GM19395 (cell line): ENCODE measurements at regions not wholly inside any gene's neighbourhood (a gene's known extent, or its start where the extent isn't known, plus 50 kb on each side); places are given as distances from the start of the nearest gene placed in this dataset.
A peak's percentile ranks its signal among the peaks of the same experiment; 100 is the strongest.

Experiments used
- ATAC-seq: cut with Tn5 transposase; IDR thresholded peaks from one replicate; pipeline ENCODE4 v1.9.1; 2021; ENCODE audit warnings: mild to moderate bottlenecking, moderate library complexity; ENCODE audit not compliant: unreplicated experiment

DNA sequence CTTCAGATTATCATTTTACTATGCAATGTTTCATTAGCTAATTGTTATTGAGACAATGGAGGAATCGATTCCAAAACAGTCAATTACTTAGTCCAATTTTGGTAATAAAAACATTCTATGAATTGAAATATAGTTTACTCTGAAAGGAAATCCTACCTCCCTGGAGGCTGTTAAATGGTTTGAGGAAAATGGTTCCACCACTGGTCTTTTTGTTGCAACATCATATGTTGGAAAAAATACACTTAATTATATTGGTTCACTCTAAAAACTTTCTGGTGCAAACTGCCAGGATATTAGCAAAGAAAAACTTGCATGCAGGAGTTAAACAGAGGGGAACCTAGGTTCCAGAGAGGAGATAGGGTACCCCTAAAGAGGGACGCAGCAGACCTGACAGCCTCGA lies 267.3 kb upstream of the LYZL1 start:
- ATAC-seq = no peak

DNA sequence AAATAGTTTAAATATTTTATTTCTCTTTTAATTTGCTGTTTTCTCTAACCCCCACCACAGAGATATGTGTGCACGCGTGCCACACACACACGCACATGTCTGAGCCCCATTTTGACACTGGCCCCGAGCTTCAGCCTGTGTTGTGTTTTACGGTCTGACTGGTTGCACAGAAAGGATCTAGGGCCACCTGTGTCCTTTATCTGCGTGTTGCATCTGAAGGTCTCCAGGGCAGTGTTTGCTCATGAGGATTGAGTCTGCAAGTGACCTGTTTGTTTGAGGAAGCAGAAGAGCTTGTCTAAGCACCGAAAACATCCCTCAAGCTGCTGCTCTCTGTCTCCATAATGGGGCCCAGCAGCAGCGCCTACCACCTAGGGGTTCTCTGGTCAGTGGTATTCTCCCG lies 266.4 kb upstream of the LYZL1 start:
- no peak for ATAC-seq

DNA sequence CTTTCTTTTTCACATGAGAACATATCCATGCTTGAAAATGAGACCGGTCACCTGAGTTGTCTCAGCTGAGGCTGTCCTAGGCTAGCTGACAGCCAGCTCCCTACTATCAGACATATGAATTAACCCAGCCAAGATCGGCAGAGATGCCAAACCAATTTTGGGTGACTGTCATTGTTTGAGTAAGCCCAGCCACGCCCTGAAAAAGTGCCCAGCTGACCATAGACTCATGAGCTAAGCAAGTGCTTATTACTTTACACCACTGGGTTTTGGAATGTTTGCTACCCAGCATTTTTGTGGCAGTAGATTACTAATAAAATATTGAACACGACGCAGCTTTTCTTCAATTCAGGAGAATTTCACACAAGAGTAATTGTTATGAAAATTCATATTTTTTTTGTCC lies 265.2 kb upstream of the LYZL1 start:
- ATAC-seq = no peak

DNA sequence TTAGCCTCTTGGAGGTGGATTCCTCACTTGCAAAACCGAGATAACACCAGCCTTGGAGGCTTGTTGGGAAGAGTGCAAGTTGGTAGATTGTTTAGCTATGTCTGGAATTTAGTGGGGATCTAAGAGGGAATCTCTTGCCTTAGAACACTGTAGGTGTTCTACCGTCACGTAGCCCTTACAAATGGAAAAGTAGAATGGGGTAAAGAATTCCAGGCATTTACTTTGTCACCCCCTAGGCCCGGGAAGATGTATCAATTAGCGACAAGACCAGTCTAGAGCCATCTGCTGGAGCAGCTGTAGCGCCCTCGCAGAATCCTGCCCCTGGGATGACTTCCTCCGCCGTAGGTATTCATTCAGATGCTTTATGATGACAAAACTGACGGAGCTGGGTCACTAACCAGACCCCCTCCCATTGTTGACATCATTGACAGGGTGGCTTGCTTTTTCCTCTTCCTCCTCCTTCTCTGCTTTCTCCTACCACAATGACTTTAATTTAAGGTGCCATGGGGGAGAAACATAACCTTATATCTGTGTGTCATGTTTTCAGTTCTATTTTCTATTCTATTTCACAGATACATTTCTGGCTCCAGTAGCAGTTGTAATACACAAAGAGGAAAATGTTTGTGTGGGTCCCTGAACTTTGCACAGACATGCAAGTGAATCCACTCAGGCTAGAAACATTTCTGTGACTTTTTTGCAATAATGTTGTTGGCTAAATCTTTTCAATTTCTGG lies 262.6 kb upstream of the LYZL1 start:
- no peak for ATAC-seq

DNA sequence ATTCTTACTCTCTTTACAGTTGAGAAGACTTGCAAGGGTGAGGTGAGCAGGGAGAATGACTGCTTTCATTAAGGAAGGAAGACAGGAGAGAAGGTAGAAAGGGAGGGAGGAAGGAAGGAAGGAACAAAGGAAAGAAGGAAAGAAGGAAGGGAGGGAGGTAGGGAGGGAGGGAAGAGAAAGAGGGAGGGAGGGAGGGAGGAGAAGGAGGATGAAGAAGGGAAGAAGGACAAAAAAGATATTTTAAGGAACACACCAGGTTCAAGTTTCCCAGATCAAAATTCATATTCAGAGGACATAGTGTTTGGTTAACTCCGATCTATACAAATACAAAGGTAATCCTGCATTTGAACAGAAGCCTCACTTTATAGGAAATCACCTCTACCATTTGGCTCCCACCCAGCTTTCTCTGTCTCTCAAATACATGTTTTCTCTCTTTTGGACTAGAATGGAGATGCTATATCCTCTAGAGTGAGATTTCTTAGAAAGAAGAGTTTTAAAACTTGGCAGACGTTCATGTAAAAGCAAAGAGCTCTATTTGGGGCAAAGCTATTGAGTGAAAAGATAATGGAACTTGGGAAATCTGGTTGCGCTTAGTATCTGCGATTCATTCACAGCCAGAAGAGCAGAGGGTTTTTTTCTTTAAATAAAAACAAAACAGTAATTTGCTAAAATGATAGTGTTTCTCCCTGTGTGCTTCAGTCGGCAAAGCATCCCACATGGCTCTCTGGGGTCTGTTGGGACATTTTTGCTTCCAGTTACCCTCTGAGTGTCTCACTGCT lies 261.9 kb upstream of the LYZL1 start:
- ATAC-seq = no peak

DNA sequence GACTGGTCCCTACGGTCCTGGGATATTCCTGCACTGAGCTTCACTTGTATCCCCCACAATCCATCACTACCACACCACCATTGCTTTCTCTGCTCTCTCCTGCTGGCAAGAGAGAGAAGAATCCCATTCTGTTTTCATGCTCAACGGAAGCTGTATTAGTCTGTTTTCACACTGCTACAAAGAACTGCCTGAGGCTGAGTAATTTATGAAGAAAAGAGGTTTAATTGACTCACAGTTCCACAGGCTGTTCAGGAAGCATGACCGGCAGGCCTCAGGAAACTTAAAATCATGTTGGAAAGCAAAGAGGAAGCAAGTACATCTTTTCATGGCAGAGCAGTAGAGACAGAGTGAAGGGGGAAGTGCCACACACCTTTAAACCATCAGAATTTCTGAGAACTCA lies 260.4 kb upstream of the LYZL1 start:
- no peak for ATAC-seq

DNA sequence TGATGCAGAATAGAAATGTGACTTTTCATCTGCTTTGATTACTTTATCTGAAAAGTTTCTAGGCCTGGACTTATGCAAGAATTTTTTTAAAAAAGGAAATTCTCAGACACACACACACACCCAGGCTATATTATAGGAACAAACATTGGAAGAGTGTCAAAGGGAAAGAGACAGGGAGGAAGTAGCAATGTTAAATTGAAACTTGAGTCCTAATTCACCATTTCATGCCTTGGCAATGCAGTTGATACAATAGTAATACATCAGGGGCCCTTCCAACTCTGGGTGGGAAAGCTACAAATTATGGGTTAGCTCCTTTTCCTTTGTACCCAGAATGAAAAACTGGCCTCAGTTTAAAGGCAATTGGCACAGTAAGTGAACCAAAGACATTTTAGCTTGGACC lies 258.0 kb upstream of the LYZL1 start:
- ATAC-seq = no peak

DNA sequence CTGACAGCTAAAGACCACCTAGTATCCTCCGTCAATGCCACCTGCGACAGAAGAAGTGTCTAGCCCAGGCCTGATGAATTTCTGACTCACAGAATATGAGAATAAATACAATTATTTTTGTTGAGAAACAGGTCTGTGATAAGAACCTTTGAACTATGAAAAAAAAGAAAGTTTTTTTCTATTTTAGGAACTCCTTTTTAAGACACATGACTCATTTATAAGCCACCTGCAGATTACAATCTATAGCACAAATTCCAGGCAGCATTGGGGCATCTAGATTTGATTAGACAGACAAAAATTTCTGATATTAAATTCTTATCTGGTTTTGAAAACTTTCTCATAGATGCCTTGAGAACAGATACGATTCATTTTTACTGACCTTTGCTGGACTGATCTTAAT lies 256.7 kb upstream of the LYZL1 start:
- ATAC-seq = no peak

DNA sequence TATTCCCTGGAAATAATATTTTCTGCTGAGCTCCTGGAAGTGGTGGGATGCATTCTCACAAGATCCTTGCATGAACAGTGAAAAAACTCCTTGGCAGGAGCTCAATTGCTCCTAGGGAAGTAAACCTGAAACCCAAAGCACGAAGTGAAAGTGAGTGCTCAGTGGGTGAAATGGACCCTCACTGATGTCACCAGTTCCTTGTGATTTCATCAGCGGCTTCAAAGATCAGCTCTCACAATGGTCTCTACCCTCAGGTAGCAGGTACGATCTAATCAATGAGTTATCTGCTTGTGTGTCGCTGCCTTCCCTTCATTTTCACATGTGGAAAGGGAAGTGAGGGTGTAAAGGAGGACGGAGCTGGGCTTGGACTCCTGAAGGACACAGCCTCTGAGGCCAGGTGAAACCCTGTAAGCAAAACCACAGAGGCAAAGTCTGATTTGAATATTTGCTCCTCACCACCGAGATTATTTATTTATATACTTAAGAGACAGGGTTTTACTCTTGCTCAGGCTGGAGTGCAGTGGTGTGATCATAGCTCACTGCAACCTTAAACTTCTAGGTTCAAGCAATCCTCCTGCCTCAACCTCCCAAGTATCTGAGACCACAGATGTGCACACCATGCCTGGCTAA lies 255.4 kb upstream of the LYZL1 start:
- peak; percentile 84 for ATAC-seq

DNA sequence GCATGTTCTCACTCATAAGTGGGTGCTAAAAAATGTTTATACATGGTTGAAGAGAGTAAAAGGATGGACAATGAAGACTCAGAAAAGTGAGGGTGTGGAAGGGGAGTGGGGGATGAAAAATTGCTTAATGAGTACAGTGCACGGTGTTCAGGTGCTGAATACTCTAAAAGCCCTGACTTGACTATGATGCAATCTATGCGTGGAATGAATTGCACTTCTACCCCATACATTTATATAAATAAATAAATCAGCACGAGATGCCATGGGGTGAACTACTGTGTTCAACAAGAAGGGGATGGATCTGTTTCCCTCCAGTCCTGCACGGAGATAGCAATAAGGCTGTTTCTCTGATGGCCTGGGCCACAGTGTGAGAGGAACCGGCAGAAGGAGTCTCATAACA lies 254.3 kb upstream of the LYZL1 start:
- no peak for ATAC-seq

DNA sequence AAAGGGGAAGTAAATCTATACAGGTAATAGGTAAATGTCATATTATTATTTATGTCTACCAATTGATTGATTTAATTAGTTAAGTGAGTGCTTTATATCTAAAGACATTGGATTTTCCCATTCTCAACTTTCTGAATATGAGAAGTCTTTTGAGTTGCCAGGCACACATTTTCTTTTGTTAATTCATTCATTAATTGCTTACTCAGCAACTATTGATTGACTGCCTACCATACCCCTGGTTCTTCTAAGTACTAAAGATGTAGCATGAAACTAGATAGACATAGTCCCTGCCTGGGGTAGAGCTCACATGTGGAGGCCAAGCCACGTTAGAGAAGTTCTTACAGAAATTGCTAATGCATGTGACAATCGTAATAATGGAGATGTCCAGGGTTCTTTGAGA lies 253.1 kb upstream of the LYZL1 start:
- no peak for ATAC-seq

DNA sequence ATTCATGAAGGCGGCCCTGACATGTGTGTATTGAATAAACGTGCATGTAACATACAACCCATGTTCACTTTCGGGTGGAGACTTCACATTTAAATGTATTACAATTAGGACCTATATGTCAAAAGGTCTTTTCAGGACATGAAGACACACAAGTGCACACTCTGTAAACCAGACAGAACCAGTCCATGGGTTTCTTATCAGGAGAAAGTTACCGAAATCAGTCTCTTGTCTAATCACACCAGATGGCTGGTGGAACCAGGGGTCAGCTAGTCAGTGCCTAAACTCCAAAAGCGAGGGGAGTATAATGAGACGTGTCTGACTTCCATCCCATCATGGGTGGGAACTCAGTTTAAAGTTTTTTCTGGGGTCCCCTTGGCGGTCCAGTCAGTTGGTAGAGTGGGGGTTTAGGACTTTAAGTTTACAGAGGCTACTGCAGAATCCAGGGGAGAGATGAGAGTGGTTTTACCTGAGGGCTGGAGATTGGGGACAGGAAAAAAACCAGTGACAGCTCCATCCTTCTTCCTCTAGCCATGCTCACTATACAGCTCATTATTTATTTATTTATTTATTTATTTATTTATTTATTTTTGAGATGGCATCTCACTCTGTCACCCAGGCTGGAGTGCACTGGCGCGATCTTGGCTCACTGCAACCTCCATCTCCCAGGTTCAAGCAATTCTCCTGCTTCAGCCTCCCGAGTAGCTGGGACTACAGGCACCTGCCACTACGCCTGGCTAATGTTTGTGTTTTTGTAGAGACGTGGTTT lies 251.3 kb upstream of the LYZL1 start:
- ATAC-seq = no peak

DNA sequence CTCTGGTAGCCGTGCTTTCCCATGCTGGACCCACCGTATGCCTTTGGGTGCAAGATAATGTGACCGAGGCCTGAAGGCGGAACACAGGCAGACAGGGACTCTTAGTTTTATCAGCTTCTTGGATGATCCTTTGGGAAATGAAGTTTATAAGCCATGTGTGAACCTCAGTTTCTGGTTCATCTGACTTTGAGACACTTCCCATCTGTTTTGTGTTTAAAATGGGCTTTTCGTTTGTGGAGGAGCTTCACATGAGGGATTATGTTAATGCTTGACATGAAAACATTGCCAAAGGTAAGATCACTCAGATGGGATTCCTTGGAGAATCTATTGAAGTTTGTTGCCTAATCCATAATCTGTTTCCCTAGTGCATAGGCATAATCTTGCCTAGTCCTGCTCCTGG lies 249.8 kb upstream of the LYZL1 start:
- no peak for ATAC-seq

DNA sequence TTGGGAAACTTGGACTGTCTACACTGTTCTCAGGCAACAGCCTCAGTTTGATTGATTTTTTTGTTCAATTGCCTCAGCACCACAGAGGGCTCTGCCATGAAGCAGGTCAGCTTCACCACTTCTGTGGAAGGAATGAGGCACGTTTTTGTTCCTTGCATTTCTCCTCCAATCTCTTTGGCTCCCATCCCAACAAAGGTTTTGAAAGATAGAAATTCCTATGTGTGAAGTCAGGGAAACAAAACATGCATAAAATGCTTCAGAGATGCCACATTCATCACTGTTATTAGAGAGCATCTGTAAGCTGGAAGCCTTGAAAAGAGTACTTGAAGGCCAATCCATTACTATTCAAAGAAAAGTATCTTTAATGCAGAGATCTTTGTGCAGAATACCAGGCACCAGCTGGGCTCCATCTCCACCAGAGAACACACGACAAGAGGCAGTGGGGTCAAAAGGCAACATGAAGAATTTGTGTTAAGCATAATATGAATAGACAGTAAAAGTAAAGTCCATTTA lies 249.1 kb upstream of the LYZL1 start:
- no peak for ATAC-seq

DNA sequence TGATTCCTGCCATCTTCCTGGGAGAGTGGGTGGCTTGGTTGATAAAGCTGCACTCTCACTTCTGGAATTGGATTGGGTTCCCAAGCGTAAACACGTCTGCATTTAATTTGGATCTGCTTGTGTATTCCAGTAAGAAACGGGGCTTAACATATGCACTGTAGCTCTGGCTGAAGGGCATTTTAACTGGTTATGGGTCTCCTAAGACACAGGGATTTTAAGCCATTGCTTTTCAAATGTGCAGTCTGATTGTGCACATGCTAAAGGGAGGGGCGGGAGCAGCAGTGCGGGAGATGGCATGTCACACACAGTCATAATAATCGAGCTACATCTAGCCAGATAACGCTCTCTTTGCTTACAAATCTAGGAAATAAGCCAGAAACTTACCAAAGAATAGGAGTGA lies 247.3 kb upstream of the LYZL1 start:
- no peak for ATAC-seq

DNA sequence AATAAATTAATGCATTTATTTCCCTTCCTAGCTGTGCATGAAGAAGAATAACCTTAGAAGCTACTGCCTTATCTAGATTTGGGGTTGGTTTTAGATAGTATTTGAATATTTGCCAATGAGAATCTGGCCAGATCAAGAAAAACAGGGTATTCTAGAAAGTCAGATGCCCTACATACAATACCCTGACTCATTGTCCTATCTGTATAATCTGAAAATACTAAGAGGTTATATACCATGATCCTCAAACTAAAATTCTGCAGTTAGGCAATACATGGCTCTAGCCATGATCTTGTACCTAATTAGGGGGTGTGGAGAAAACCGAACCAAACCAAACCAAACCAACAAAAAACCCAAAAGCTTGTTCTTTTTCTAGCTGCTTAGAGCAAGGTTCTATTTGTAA lies 240.4 kb upstream of the LYZL1 start:
- no peak for ATAC-seq

DNA sequence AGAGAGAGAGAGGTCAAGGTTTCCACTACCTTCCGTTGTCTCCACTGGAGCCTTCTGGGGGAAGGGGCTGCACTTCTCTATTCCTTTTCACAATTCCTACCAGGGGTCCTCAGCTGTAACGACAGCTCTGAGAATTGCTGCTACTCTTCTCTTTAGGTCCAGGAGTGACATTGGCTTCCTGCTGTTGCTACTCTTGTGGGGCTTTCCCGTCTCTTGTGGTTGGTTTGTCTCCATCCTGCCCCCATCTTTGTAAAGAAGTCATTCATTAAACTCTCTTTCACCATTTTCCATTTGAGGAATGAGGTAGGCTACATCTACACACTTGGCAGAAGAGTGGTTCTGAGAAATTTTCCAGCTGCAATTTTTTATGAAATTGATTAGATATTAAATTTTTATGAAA lies 238.8 kb upstream of the LYZL1 start:
- ATAC-seq = peak; percentile 73

DNA sequence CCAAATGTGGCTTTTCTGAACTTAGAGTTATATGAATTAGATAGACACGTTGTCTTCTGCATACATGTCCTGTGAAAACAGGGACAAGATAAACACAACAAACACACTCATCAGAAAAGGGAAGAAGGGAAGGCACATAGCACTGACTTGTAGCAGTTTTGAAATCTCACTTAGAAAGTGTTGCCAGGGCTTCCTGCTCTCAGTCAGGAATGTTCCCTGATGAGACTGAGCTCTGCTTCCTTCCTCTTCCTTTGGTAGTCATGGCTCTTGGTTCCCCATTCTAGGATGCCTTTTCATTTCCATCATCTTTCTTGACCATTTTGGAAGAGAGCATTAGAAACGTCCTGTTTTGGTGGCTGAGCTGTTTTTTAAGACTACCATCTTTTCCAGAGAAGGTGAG lies 233.8 kb upstream of the LYZL1 start:
- no peak for ATAC-seq

DNA sequence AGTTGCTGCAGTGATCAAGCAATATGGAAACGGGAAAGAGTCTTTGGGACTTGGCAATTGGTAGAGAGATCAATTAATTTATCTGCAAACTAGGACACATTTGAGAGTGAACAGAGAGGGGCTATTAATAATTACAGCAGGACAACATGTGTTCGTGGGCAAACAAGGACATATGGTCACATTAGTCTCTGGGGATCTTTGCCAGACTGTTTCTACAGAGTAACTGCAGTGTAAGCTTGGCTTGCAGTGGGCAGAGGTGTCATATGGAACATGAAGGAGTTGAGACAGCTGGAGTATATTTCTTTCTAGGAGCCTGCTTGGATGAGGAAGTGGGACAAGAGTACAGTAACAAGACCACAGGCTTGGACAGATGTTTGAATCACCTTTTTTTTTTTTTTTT lies 232.1 kb upstream of the LYZL1 start:
- ATAC-seq = no peak

DNA sequence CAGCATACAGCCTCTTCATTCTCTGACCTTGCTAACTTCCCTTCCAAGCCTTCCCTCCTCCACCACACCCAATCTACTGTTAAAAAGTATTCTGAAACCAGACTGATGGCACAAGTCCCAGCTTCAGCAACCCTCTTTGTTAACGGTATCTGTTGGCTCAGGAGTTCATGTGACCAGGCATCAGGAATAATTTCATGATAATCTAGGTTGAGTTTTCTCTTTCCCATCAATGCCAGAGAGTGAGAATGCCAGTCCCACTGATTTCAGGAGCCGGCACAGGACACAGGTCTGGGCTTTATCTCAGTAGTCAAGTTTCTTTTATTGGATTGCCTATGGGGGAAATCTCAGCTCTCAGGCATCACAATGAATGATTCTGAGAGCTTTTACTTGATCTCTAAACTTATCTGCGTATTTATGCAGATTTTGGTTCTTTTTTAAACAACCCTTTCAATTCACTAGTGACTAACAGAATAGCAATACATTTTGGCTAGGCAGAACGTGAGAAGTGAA lies 231.0 kb upstream of the LYZL1 start:
- no peak for ATAC-seq
